GM12878 (cell line): ENCODE measurements at regions not wholly inside any gene's neighbourhood (a gene's known extent, or its start where the extent isn't known, plus 50 kb on each side); places are given as distances from the start of the nearest gene placed in this dataset.

Experiments used
- BHLHE40 ChIP-seq, 2 experiments: fragments of 450-650 bp in 1 of 2; IDR thresholded peaks; 2 replicates each; pipeline ENCODE4 v1.6.1; 2011 to 2017; ENCODE audit warnings: low read depth in 2 of 2, borderline replicate concordance in 1 of 2, improper control_type of control experiment in 1 of 2, low read length in 1 of 2, mild to moderate bottlenecking in 1 of 2
- ELK1 ChIP-seq: IDR thresholded peaks from 2 replicates; pipeline ENCODE4 v1.6.1; 2012; ENCODE audit warnings: low read depth, low read length, improper control_type of control experiment
- IRF4 ChIP-seq: IDR thresholded peaks from 2 replicates; pipeline ENCODE4 v1.6.1; 2011; ENCODE audit warnings: low read depth, low read length
- KLF5 ChIP-seq: fragments of 450-650 bp; IDR thresholded peaks from 2 replicates; pipeline ENCODE4 v1.6.1; 2014; ENCODE audit warnings: mild to moderate bottlenecking; ENCODE audit not compliant: partially characterized antibody
- MEF2B ChIP-seq: fragments of 450-650 bp; IDR thresholded peaks from 2 replicates; pipeline ENCODE4 v1.6.1; 2018; ENCODE audit warnings: mild to moderate bottlenecking, moderate library complexity; ENCODE audit not compliant: partially characterized antibody, poor library complexity, severe bottlenecking
- MYC ChIP-seq: IDR thresholded peaks from 2 replicates; pipeline ENCODE4 v1.6.1; 2011; ENCODE audit warnings: mild to moderate bottlenecking, low read length, moderate library complexity, inconsistent platforms; ENCODE audit not compliant: insufficient read depth, insufficient replicate concordance, insufficient read length, severe bottlenecking
- SMARCA5 ChIP-seq: fragments of 450-650 bp; IDR thresholded peaks from 2 replicates; pipeline ENCODE4 v1.6.1; 2017; ENCODE audit warnings: mild to moderate bottlenecking
- ZNF592 ChIP-seq: fragments of 450-650 bp; IDR thresholded peaks from 2 replicates; pipeline ENCODE4 v1.6.1; 2017; ENCODE audit warnings: mild to moderate bottlenecking, moderate library complexity

- no peak for TF ChIP-seq ZNF592
- no peak for TF ChIP-seq MYC
- TF ChIP-seq IRF4 = no peak
- TF ChIP-seq SMARCA5 = no peak
- no peak for TF ChIP-seq BHLHE40 (IDR thresholded peaks at IDR 0.05; ENCODE audit: borderline replicate concordance in 1 of 2, low read depth in 2 of 2, low read length in 1 of 2)
- no peak for TF ChIP-seq MEF2B
- TF ChIP-seq KLF5 = no peak
- TF ChIP-seq ELK1 = no peak
Observed at GRCh38 chr2:219759801-219760200, 132.4 kb downstream of the SLC4A3 start (continued).
